ENCODE measurements at regions not wholly inside any gene's neighbourhood (a gene's known extent, or its start where the extent isn't known, plus 50 kb on each side); places are given as distances from the start of the nearest gene placed in this dataset.

- Histone ChIP-seq H3K4me1 (ENCODE audit: low read length) (no peaks in the 10 kb centered on the region), H3K27me3 (replicated peaks; ENCODE audit: insufficient read depth, low read length) (no peaks in the 10 kb centered on the region), H3K4me3 (ENCODE audit: low read length) (no peak overlapping the region), H3K9me2 (replicated peaks; ENCODE audit: insufficient read depth, low read length) (no peaks in the 10 kb centered on the region), H3K4me2 (ENCODE audit: low read depth, low read length) (no peak overlapping the region), H3K27ac (ENCODE audit: low read length) (no peak overlapping the region), H3K36me3 (replicated peaks; ENCODE audit: insufficient read depth, low read length) (no peaks in the 10 kb centered on the region), H2AFZ (ENCODE audit: low read length) (no peak overlapping the region), H4K20me1 (ENCODE audit: insufficient read depth, low read length) (no peaks in the 10 kb centered on the region), H3K79me2 (ENCODE audit: low read length) (no peaks in the 10 kb centered on the region), H3F3A (ENCODE audit: insufficient read depth, low read length) (no peaks in the 10 kb centered on the region), H3K9ac (ENCODE audit: low read length) (no peak overlapping the region), H3K9me3 (replicated peaks; ENCODE audit: insufficient read depth, low read length) (no peaks in the 10 kb centered on the region)
- no peak for DNase-seq
- TF ChIP-seq EZH2 (optimal IDR thresholded peaks at IDR 0.05; ENCODE audit: low read depth, low read length) (no peak), EZH2phosphoT487 (IDR thresholded peaks at IDR 0.05; ENCODE audit: low read length) (no peak)
- TF ChIP-seq, protein P1, sequence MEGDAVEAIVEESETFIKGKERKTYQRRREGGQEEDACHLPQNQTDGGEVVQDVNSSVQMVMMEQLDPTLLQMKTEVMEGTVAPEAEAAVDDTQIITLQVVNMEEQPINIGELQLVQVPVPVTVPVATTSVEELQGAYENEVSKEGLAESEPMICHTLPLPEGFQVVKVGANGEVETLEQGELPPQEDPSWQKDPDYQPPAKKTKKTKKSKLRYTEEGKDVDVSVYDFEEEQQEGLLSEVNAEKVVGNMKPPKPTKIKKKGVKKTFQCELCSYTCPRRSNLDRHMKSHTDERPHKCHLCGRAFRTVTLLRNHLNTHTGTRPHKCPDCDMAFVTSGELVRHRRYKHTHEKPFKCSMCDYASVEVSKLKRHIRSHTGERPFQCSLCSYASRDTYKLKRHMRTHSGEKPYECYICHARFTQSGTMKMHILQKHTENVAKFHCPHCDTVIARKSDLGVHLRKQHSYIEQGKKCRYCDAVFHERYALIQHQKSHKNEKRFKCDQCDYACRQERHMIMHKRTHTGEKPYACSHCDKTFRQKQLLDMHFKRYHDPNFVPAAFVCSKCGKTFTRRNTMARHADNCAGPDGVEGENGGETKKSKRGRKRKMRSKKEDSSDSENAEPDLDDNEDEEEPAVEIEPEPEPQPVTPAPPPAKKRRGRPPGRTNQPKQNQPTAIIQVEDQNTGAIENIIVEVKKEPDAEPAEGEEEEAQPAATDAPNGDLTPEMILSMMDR (IDR thresholded peaks at IDR 0.05; ENCODE audit: low read length), result no peak
Observed at GRCh38 chr7:124689523-124689922, 76.1 kb downstream of the GPR37 start.

DNA sequence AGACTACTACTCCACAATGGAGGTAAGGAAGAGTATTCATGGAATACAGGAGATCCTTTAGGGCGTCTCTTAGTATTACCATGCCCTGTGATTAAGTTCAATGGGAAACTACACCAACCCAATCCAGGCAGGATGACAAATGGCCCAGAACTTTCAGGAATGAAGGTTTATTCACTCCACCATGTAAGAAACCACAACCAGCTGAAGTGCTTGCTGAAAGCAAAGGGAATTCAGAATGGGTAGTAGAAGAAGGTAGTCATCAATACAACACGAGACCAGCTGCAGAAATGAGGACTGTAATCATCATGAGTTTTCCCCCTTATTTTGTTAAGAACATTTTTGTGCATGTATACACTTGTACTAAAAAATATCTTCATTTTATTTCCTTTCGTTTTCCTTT lies 76.6 kb downstream of the GPR37 start:
- Histone ChIP-seq H3K4me2 (ENCODE audit: low read depth, low read length) (no peak overlapping the region), H3K4me1 (ENCODE audit: low read length) (no peaks in the 10 kb centered on the region), H2AFZ (ENCODE audit: low read length) (no peak overlapping the region), H3K9me3 (replicated peaks; ENCODE audit: insufficient read depth, low read length) (no peaks in the 10 kb centered on the region), H3K4me3 (ENCODE audit: low read length) (no peak overlapping the region), H4K20me1 (ENCODE audit: insufficient read depth, low read length) (no peaks in the 10 kb centered on the region), H3K79me2 (ENCODE audit: low read length) (no peaks in the 10 kb centered on the region), H3K27me3 (replicated peaks; ENCODE audit: insufficient read depth, low read length) (no peaks in the 10 kb centered on the region), H3F3A (ENCODE audit: insufficient read depth, low read length) (no peaks in the 10 kb centered on the region), H3K9me2 (replicated peaks; ENCODE audit: insufficient read depth, low read length) (no peaks in the 10 kb centered on the region), H3K9ac (ENCODE audit: low read length) (no peak overlapping the region), H3K36me3 (replicated peaks; ENCODE audit: insufficient read depth, low read length) (no peaks in the 10 kb centered on the region), H3K27ac (ENCODE audit: low read length) (no peak overlapping the region)
- no peak for DNase-seq
- TF ChIP-seq, protein P1 (IDR thresholded peaks at IDR 0.05; ENCODE audit: low read length), result no peak
- TF ChIP-seq EZH2phosphoT487 (IDR thresholded peaks at IDR 0.05; ENCODE audit: low read length), result no peak
- TF ChIP-seq EZH2 (optimal IDR thresholded peaks at IDR 0.05; ENCODE audit: low read depth, low read length), result no peak

DNA sequence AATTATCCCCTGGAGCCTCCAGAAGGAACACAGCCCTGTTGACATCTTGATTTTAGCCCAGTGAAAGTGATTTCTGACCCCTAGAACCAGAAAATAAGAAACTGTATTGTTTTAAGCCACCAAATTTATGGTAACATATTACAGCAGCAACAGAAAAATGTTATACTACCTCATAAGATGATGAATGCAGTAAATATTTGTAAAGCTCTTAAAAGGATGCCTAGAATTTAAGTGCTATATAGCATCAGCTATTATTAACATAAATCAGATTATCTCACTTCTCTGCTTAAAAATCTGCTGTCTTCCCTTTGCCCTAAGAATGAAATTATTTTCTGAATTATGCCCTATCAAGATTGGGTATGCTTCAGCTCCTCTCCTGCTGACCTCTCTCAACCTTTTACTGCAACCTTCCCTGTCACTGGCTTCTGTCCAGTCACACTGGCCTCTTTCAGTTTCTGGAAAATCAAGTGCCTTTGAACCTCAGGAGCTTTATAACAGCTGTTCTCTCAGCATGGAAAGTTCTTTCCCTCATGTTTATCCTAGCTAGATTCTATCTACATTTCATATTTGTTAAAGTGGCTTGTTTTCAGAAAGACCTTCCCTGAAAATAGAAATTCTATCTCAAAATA lies 78.9 kb downstream of the GPR37 start:
- Histone ChIP-seq H3K36me3 (replicated peaks; ENCODE audit: insufficient read depth, low read length) (no peaks in the 10 kb centered on the region), H3K4me3 (ENCODE audit: low read length) (no peak overlapping the region), H3K27me3 (replicated peaks; ENCODE audit: insufficient read depth, low read length) (no peaks in the 10 kb centered on the region), H3K9me3 (replicated peaks; ENCODE audit: insufficient read depth, low read length) (no peaks in the 10 kb centered on the region), H3K4me2 (ENCODE audit: low read depth, low read length) (no peak overlapping the region), H3F3A (ENCODE audit: insufficient read depth, low read length) (no peaks in the 10 kb centered on the region), H4K20me1 (ENCODE audit: insufficient read depth, low read length) (no peaks in the 10 kb centered on the region), H2AFZ (ENCODE audit: low read length) (no peak overlapping the region), H3K9me2 (replicated peaks; ENCODE audit: insufficient read depth, low read length) (no peaks in the 10 kb centered on the region), H3K79me2 (ENCODE audit: low read length) (no peaks in the 10 kb centered on the region), H3K4me1 (ENCODE audit: low read length) (no peaks in the 10 kb centered on the region), H3K27ac (ENCODE audit: low read length) (no peak overlapping the region), H3K9ac (ENCODE audit: low read length) (no peak overlapping the region)
- no peak for TF ChIP-seq EZH2 (optimal IDR thresholded peaks at IDR 0.05; ENCODE audit: low read depth, low read length)
- TF ChIP-seq EZH2phosphoT487 (IDR thresholded peaks at IDR 0.05; ENCODE audit: low read length), result no peak
- TF ChIP-seq, protein P1 (IDR thresholded peaks at IDR 0.05; ENCODE audit: low read length), result no peak
- DNase-seq, result no peak

All from MM.1S (cell line).